SK-N-SH treated with all-trans-retinoic acid at 6 μM for 48 hours (cell line): ENCODE measurements at regions not wholly inside any gene's neighbourhood (a gene's known extent, or its start where the extent isn't known, plus 50 kb on each side); places are given as distances from the start of the nearest gene placed in this dataset.

Experiments
- ATAC-seq: fragments of 200-7000 bp; cut with Tn5 transposase; 3 replicates; pipeline ENCODE4 v1.9.1; 2020; ENCODE audit warnings: mild to moderate bottlenecking, moderate library complexity
- ARNTL ChIP-seq: fragments of 450-650 bp; formaldehyde crosslinking; IDR thresholded peaks from 2 replicates; pipeline ENCODE4 v1.5.0; 2020; ENCODE audit warnings: low read depth, mild to moderate bottlenecking, moderate library complexity, borderline replicate concordance
- BACH2 ChIP-seq: fragments of 250-450 bp; sonication (Bioruptor Pico); IDR thresholded peaks from 2 replicates; pipeline ENCODE4 v1.9.0; 2021; ENCODE audit warnings: mild to moderate bottlenecking, borderline replicate concordance
- CSDC2 ChIP-seq: fragments of 250-450 bp; sonication (Bioruptor Pico); IDR thresholded peaks from 2 replicates; pipeline ENCODE4 v1.5.0; 2020; ENCODE audit warnings: mild to moderate bottlenecking, moderate library complexity
- CSRNP3 ChIP-seq: fragments of 250-450 bp; sonication (Bioruptor Pico); IDR thresholded peaks from 2 replicates; pipeline ENCODE4 v1.5.1; 2021; ENCODE audit warnings: mild to moderate bottlenecking, moderate library complexity
- ESRRG ChIP-seq: fragments of 250-450 bp; sonication (Bioruptor Pico); IDR thresholded peaks from 2 replicates; pipeline ENCODE4 v1.6.1; 2021; ENCODE audit warnings: mild to moderate bottlenecking
- GLIS3 ChIP-seq: fragments of 250-450 bp; sonication (Bioruptor Pico); IDR thresholded peaks from 2 replicates; pipeline ENCODE4 v1.5.0; 2020; ENCODE audit warnings: mild to moderate bottlenecking, moderate library complexity
- ISL1 ChIP-seq: fragments of 250-450 bp; sonication (Bioruptor Pico); IDR thresholded peaks from 2 replicates; pipeline ENCODE4 v2.1.2; 2022; ENCODE audit warnings: mild to moderate bottlenecking, moderate library complexity
- OSR1 ChIP-seq: fragments of 250-450 bp; sonication (Bioruptor Pico); IDR thresholded peaks from 2 replicates; pipeline ENCODE4 v1.8.0; 2022; ENCODE audit warnings: moderate library complexity, mild to moderate bottlenecking, inconsistent platforms
- SNAI2 ChIP-seq: fragments of 250-450 bp; sonication (Bioruptor Pico); IDR thresholded peaks from 2 replicates; pipeline ENCODE4 v1.5.0; 2020; ENCODE audit warnings: mild to moderate bottlenecking, moderate library complexity
- TOX ChIP-seq: fragments of 250-450 bp; sonication (Bioruptor Pico); IDR thresholded peaks from 2 replicates; pipeline ENCODE4 v1.8.0; 2021; ENCODE audit warnings: mild to moderate bottlenecking, moderate library complexity, borderline replicate concordance
- TSHZ2 ChIP-seq: fragments of 250-450 bp; sonication (Bioruptor Pico); IDR thresholded peaks from 2 replicates; pipeline ENCODE4 v1.5.0; 2020; ENCODE audit warnings: mild to moderate bottlenecking, moderate library complexity
- ZC3H10 ChIP-seq: fragments of 250-450 bp; sonication (Bioruptor Pico); IDR thresholded peaks from 2 replicates; pipeline ENCODE4 v1.5.1; 2021; ENCODE audit warnings: mild to moderate bottlenecking, moderate library complexity
- ZFP3 ChIP-seq: fragments of 250-450 bp; sonication (Bioruptor Pico); IDR thresholded peaks from 2 replicates; pipeline ENCODE4 v1.5.0; 2020; ENCODE audit warnings: mild to moderate bottlenecking, moderate library complexity
- ZFP30 ChIP-seq: fragments of 450-650 bp; formaldehyde crosslinking; IDR thresholded peaks from 2 replicates; pipeline ENCODE4 v1.5.0; 2022; ENCODE audit warnings: mild to moderate bottlenecking, moderate library complexity
- ZNF565 ChIP-seq: fragments of 450-650 bp; formaldehyde crosslinking; conservative IDR thresholded peaks from 2 replicates; pipeline ENCODE4 v1.5.0; 2020; ENCODE audit warnings: low read depth, mild to moderate bottlenecking, moderate library complexity
- ZNF70 ChIP-seq: fragments of 450-650 bp; formaldehyde crosslinking; IDR thresholded peaks from 2 replicates; pipeline ENCODE4 v1.5.0; 2020; ENCODE audit warnings: mild to moderate bottlenecking, moderate library complexity
- TF ChIP-seq, protein P1 (sequence below): fragments of 250-450 bp; sonication (Bioruptor Pico); IDR thresholded peaks from 2 replicates; pipeline ENCODE4 v1.8.0; 2020; ENCODE audit warnings: mild to moderate bottlenecking, moderate library complexity, borderline replicate concordance
- TF ChIP-seq, protein P2 (sequence below): fragments of 250-450 bp; sonication (Bioruptor Pico); IDR thresholded peaks from 2 replicates; pipeline ENCODE4 v1.5.1; 2020; ENCODE audit warnings: low read depth, mild to moderate bottlenecking, moderate library complexity
- TF ChIP-seq, protein P3 (sequence below): fragments of 250-450 bp; sonication (Bioruptor Pico); IDR thresholded peaks from 2 replicates; pipeline ENCODE4 v1.8.0; 2021; ENCODE audit warnings: low read depth, mild to moderate bottlenecking, moderate library complexity, borderline replicate concordance

DNA sequence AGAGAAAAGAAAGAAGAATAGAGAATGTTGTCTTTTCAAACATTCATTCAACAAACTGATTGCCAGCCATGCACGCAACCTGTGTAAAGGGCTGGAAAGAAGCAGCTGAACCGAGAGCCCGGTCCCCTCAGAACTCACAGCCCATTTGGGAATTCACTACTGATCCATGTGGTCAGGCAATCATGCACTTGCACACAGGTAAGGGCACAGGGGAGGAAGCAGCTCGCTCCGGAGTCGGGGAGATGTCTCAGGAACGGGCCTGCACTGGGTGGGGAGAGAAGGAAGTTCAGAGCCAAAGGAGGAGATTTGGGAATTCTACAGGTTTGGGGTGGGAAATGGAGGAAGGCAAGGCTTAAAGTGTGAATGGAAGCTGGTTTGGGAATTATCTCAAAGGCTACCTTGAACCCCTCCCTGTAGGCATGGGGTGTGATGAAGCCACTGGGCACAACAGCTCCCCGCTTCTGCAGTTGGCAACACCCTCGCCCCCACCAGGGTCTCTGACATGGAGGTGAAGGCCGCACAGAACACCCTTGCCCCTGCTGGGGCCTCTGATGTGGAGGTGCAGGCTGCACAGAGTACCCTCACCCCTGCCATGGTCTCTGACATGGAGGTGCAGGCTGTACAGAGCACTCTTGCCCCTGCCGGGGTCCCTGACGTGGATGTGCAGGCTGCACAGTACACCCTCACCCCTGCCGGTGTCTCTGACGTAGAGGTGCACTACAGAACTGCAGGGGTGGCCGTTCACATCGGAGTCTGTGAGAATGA is 194.4 kb upstream of the RNF32 start:
- ATAC-seq, result no peak
- no peak for TF ChIP-seq TSHZ2 (CRISPR knock-in tag)
- no peak for TF ChIP-seq ZC3H10 (CRISPR knock-in tag)
- TF ChIP-seq, protein P1, sequence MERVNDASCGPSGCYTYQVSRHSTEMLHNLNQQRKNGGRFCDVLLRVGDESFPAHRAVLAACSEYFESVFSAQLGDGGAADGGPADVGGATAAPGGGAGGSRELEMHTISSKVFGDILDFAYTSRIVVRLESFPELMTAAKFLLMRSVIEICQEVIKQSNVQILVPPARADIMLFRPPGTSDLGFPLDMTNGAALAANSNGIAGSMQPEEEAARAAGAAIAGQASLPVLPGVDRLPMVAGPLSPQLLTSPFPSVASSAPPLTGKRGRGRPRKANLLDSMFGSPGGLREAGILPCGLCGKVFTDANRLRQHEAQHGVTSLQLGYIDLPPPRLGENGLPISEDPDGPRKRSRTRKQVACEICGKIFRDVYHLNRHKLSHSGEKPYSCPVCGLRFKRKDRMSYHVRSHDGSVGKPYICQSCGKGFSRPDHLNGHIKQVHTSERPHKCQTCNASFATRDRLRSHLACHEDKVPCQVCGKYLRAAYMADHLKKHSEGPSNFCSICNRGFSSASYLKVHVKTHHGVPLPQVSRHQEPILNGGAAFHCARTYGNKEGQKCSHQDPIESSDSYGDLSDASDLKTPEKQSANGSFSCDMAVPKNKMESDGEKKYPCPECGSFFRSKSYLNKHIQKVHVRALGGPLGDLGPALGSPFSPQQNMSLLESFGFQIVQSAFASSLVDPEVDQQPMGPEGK (CRISPR knock-in tag), result no peak
- no peak for TF ChIP-seq BACH2 (CRISPR knock-in tag)
- no peak for TF ChIP-seq OSR1
- no peak for TF ChIP-seq ESRRG (CRISPR knock-in tag)
- no peak for TF ChIP-seq ZNF70 (CRISPR knock-in tag)
- no peak for TF ChIP-seq TOX
- TF ChIP-seq GLIS3 (CRISPR knock-in tag), result no peak

DNA sequence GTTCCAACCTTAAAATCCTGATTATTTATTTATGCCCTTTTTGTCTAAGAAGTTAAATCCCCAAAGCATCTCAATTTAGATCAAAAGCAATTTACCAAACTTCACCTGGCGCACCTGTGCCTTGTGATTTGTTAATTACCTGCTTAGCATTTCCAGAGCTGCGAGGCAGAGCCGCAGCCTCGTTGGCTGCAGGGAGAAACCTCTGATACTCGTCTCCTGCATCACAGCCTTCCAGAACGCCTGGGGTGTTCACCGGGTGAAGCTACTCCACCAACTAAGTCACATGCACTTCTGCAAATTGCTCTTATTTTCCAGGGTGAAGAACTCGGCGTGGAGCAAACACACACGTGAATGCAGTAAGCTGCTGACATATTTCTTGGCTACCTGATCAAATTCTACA is 198.1 kb upstream of the RNF32 start:
- ATAC-seq, result no peak

More for the DNA sequence above, 198.1 kb upstream of the RNF32 start:
- TF ChIP-seq ZFP3 (CRISPR knock-in tag), result no peak
- no peak for TF ChIP-seq TOX
- no peak for TF ChIP-seq CSRNP3 (CRISPR knock-in tag)
- no peak for TF ChIP-seq BACH2 (CRISPR knock-in tag)
- TF ChIP-seq SNAI2, result no peak
- TF ChIP-seq GLIS3 (CRISPR knock-in tag), result no peak
- TF ChIP-seq, protein P2, sequence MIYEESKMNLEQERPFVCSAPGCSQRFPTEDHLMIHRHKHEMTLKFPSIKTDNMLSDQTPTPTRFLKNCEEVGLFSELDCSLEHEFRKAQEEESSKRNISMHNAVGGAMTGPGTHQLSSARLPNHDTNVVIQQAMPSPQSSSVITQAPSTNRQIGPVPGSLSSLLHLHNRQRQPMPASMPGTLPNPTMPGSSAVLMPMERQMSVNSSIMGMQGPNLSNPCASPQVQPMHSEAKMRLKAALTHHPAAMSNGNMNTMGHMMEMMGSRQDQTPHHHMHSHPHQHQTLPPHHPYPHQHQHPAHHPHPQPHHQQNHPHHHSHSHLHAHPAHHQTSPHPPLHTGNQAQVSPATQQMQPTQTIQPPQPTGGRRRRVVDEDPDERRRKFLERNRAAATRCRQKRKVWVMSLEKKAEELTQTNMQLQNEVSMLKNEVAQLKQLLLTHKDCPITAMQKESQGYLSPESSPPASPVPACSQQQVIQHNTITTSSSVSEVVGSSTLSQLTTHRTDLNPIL, result no peak
- no peak for TF ChIP-seq ZNF565 (CRISPR knock-in tag)
- TF ChIP-seq ZC3H10 (CRISPR knock-in tag), result no peak
- TF ChIP-seq ARNTL, result no peak
- no peak for TF ChIP-seq CSDC2
- TF ChIP-seq, protein P3, sequence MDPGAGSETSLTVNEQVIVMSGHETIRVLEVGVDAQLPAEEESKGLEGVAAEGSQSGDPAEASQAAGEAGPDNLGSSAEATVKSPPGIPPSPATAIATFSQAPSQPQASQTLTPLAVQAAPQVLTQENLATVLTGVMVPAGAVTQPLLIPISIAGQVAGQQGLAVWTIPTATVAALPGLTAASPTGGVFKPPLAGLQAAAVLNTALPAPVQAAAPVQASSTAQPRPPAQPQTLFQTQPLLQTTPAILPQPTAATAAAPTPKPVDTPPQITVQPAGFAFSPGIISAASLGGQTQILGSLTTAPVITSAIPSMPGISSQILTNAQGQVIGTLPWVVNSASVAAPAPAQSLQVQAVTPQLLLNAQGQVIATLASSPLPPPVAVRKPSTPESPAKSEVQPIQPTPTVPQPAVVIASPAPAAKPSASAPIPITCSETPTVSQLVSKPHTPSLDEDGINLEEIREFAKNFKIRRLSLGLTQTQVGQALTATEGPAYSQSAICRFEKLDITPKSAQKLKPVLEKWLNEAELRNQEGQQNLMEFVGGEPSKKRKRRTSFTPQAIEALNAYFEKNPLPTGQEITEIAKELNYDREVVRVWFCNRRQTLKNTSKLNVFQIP (CRISPR knock-in tag), result no peak
- no peak for TF ChIP-seq TSHZ2 (CRISPR knock-in tag)
- TF ChIP-seq OSR1, result no peak
- TF ChIP-seq ZFP30 (CRISPR knock-in tag), result no peak
- no peak for TF ChIP-seq ISL1 (CRISPR knock-in tag)
